Effector memory CD4-positive, alpha-beta T cell (primary cell): ENCODE measurements at regions not wholly inside any gene's neighbourhood (a gene's known extent, or its start where the extent isn't known, plus 50 kb on each side); places are given as distances from the start of the nearest gene placed in this dataset.

Experiments used
- DNase-seq, 3 donors: peaks; one replicate each; pipeline ENCODE4 v3.0.0-alpha.2; 2020
- H3K27ac ChIP-seq: 2 replicates; pipeline ENCODE4 v1.7.0; 2013; ENCODE audit warnings: mild to moderate bottlenecking, low read length, moderate library complexity; ENCODE audit not compliant: insufficient read depth, poor library complexity, severe bottlenecking
- H3K27me3 ChIP-seq: replicated peaks from 2 replicates; pipeline ENCODE4 v1.7.0; 2013; ENCODE audit warnings: mild to moderate bottlenecking, low read length; ENCODE audit not compliant: insufficient read depth, control insufficient read depth, poor library complexity, severe bottlenecking
- H3K36me3 ChIP-seq: 2 replicates; pipeline ENCODE4 v1.7.0; 2013; ENCODE audit warnings: mild to moderate bottlenecking, low read length, moderate library complexity; ENCODE audit not compliant: control insufficient read depth, insufficient read depth
- H3K4me1 ChIP-seq: 2 replicates; pipeline ENCODE4 v1.7.0; 2013; ENCODE audit warnings: low read length, mild to moderate bottlenecking; ENCODE audit not compliant: control insufficient read depth, insufficient read depth, poor library complexity, severe bottlenecking
- H3K4me3 ChIP-seq: 2 replicates; pipeline ENCODE4 v1.7.0; 2013; ENCODE audit warnings: low read length, low read depth, mild to moderate bottlenecking; ENCODE audit not compliant: insufficient read depth, poor library complexity, severe bottlenecking
- H3K9me3 ChIP-seq: 2 replicates; pipeline ENCODE4 v1.7.0; 2013; ENCODE audit warnings: mild to moderate bottlenecking, low read length, moderate library complexity; ENCODE audit not compliant: control insufficient read depth

GRCh38 chr7:132733860-132734259, 157.6 kb upstream of the PLXNA4 start:
- H3K4me3 ChIP-seq: no peak overlapping the region
- H3K27me3 ChIP-seq: no peaks in the 10 kb centered on the region
- DNase-seq: no peak
- no peaks in the 10 kb centered on the region for H3K36me3 ChIP-seq
- no peak overlapping the region for H3K27ac ChIP-seq
- no peaks in the 10 kb centered on the region for H3K4me1 ChIP-seq
- no peaks in the 10 kb centered on the region for H3K9me3 ChIP-seq

GRCh38 chr7:132732321-132732865, 156.1 kb upstream of the PLXNA4 start:
- Histone ChIP-seq H3K36me3 (no peaks in the 10 kb centered on the region), H3K4me1 (no peaks in the 10 kb centered on the region), H3K9me3 (no peaks in the 10 kb centered on the region), H3K27ac (no peak overlapping the region), H3K27me3 (no peaks in the 10 kb centered on the region), H3K4me3 (no peak overlapping the region)
- DNase-seq: no peak

- H3K27me3 ChIP-seq: no peaks in the 10 kb centered on the region
- no peak overlapping the region for H3K27ac ChIP-seq
- H3K4me3 ChIP-seq: no peak overlapping the region
- H3K9me3 ChIP-seq: no peaks in the 10 kb centered on the region
- H3K4me1 ChIP-seq: no peaks in the 10 kb centered on the region
- H3K36me3 ChIP-seq: no peaks in the 10 kb centered on the region
- DNase-seq: no peak
Measured at GRCh38 chr7:132730105-132730504, 153.8 kb upstream of the PLXNA4 start.

GRCh38 chr7:132723506-132724081, 147.3 kb upstream of the PLXNA4 start:
- H3K4me1 ChIP-seq: no peaks in the 10 kb centered on the region
- no peaks in the 10 kb centered on the region for H3K9me3 ChIP-seq
- no peak overlapping the region for H3K27ac ChIP-seq
- no peaks in the 10 kb centered on the region for H3K36me3 ChIP-seq
- H3K4me3 ChIP-seq: no peak overlapping the region
- H3K27me3 ChIP-seq: no peaks in the 10 kb centered on the region
- DNase-seq: no peak

- no peak overlapping the region for H3K27ac ChIP-seq
- H3K4me1 ChIP-seq: no peaks in the 10 kb centered on the region
- no peaks in the 10 kb centered on the region for H3K9me3 ChIP-seq
- no peak for DNase-seq
- no peak overlapping the region for H3K4me3 ChIP-seq
- H3K27me3 ChIP-seq: no peaks in the 10 kb centered on the region
- no peaks in the 10 kb centered on the region for H3K36me3 ChIP-seq
Measured at GRCh38 chr7:132720835-132721234, 144.6 kb upstream of the PLXNA4 start.

GRCh38 chr7:132713893-132714292, 137.6 kb upstream of the PLXNA4 start:
- H3K36me3 ChIP-seq: no peaks in the 10 kb centered on the region
- no peaks in the 10 kb centered on the region for H3K9me3 ChIP-seq
- no peak overlapping the region for H3K27ac ChIP-seq
- H3K4me1 ChIP-seq: no peaks in the 10 kb centered on the region
- H3K4me3 ChIP-seq: no peak overlapping the region
- no peak for DNase-seq
- H3K27me3 ChIP-seq: no peaks in the 10 kb centered on the region

GRCh38 chr7:132709971-132710567, 133.8 kb upstream of the PLXNA4 start:
- Histone ChIP-seq H3K27me3 (no peaks in the 10 kb centered on the region), H3K9me3 (no peaks in the 10 kb centered on the region), H3K36me3 (no peaks in the 10 kb centered on the region), H3K4me3 (no peak overlapping the region), H3K4me1 (no peaks in the 10 kb centered on the region), H3K27ac (no peak overlapping the region)
- DNase-seq: peak in 1 of 3 donors; percentile 3

- no peak for DNase-seq
- H3K27ac ChIP-seq: no peak overlapping the region
- no peaks in the 10 kb centered on the region for H3K4me1 ChIP-seq
- no peak overlapping the region for H3K4me3 ChIP-seq
- no peaks in the 10 kb centered on the region for H3K9me3 ChIP-seq
- no peaks in the 10 kb centered on the region for H3K27me3 ChIP-seq
- no peaks in the 10 kb centered on the region for H3K36me3 ChIP-seq
Measured at GRCh38 chr7:132708470-132708869, 132.2 kb upstream of the PLXNA4 start.

- Histone ChIP-seq H3K36me3 (no peaks in the 10 kb centered on the region), H3K4me1 (no peaks in the 10 kb centered on the region), H3K27ac (no peak overlapping the region), H3K9me3 (no peaks in the 10 kb centered on the region), H3K4me3 (no peak overlapping the region), H3K27me3 (no peaks in the 10 kb centered on the region)
- no peak for DNase-seq
Measured at GRCh38 chr7:132705146-132705545, 128.9 kb upstream of the PLXNA4 start.

- no peaks in the 10 kb centered on the region for H3K36me3 ChIP-seq
- H3K27me3 ChIP-seq: no peaks in the 10 kb centered on the region
- H3K4me1 ChIP-seq: no peaks in the 10 kb centered on the region
- H3K9me3 ChIP-seq: no peaks in the 10 kb centered on the region
- no peak overlapping the region for H3K4me3 ChIP-seq
- no peak overlapping the region for H3K27ac ChIP-seq
- no peak for DNase-seq
Measured at GRCh38 chr7:132703742-132704141, 127.5 kb upstream of the PLXNA4 start.
